OCI-LY1 (cell line): ENCODE measurements at regions not wholly inside any gene's neighbourhood (a gene's known extent, or its start where the extent isn't known, plus 50 kb on each side); places are given as distances from the start of the nearest gene placed in this dataset.

Experiments used
- H2AFZ ChIP-seq: fragments of 200-600 bp; sonication (generic), shearing (Covaris generic); 2 replicates; pipeline ENCODE4 v1.6.0; 2014; ENCODE audit warnings: antibody characterized with exemption, mild to moderate bottlenecking, low read length
- H3F3A ChIP-seq: fragments of 200-600 bp; sonication (generic), shearing (Covaris generic); 2 replicates; pipeline ENCODE4 v1.6.0; 2014; ENCODE audit warnings: mild to moderate bottlenecking, antibody characterized with exemption, low read length, moderate library complexity; ENCODE audit not compliant: insufficient read depth
- H3K27ac ChIP-seq: fragments of 200-600 bp; sonication (generic); 2 replicates; pipeline ENCODE4 v1.5.1; 2014; ENCODE audit warnings: low read length, mixed run types, mild to moderate bottlenecking, low read depth; ENCODE audit not compliant: poor library complexity, severe bottlenecking
- H3K27me3 ChIP-seq: fragments of 200-600 bp; sonication (generic); 2 replicates; pipeline ENCODE4 v1.6.0; 2014; ENCODE audit warnings: antibody characterized with exemption, mild to moderate bottlenecking, low read length, moderate library complexity; ENCODE audit not compliant: insufficient read depth
- H3K36me3 ChIP-seq: fragments of 200-600 bp; sonication (generic); 2 replicates; pipeline ENCODE4 v1.6.1; 2014; ENCODE audit warnings: mild to moderate bottlenecking, antibody characterized with exemption, low read length, moderate library complexity, mixed read lengths; ENCODE audit not compliant: insufficient read depth
- H3K4me1 ChIP-seq: fragments of 200-600 bp; sonication (generic); 2 replicates; pipeline ENCODE4 v1.5.1; 2014; ENCODE audit warnings: mild to moderate bottlenecking, low read length, moderate library complexity; ENCODE audit not compliant: insufficient read depth, severe bottlenecking
- H3K4me2 ChIP-seq: fragments of 200-600 bp; sonication (generic), shearing (Covaris generic); 2 replicates; pipeline ENCODE4 v1.6.1; 2014; ENCODE audit warnings: low read length
- H3K4me3 ChIP-seq: fragments of 200-600 bp; sonication (generic); 2 replicates; pipeline ENCODE4 v1.5.1; 2014; ENCODE audit warnings: low read length, low read depth, mild to moderate bottlenecking, mixed read lengths; ENCODE audit not compliant: poor library complexity, severe bottlenecking
- H3K79me2 ChIP-seq: fragments of 200-600 bp; shearing (Covaris generic); 2 replicates; pipeline ENCODE4 v1.6.1; 2016; ENCODE audit warnings: mixed run types, low read length, mixed read lengths; ENCODE audit not compliant: insufficient read depth
- H3K9ac ChIP-seq: fragments of 200-600 bp; sonication (generic), shearing (Covaris generic); 2 replicates; pipeline ENCODE4 v1.6.1; 2014; ENCODE audit warnings: mild to moderate bottlenecking, low read length, mixed read lengths
- H3K9me2 ChIP-seq: fragments of 200-600 bp; sonication (generic), shearing (Covaris generic); 2 replicates; pipeline ENCODE4 v1.6.1; 2014; ENCODE audit warnings: low read depth, mild to moderate bottlenecking, low read length, mixed read lengths
- H3K9me3 ChIP-seq: fragments of 200-600 bp; shearing (Covaris generic); 2 replicates; pipeline ENCODE4 v1.6.1; 2014; ENCODE audit warnings: low read length, mixed read lengths
- H4K20me1 ChIP-seq: fragments of 200-600 bp; sonication (generic), shearing (Covaris generic); 2 replicates; pipeline ENCODE4 v1.6.0; 2016; ENCODE audit warnings: mild to moderate bottlenecking, low read length; ENCODE audit not compliant: insufficient read depth
- CTCF ChIP-seq: fragments of 200-600 bp; sonication (generic), shearing (Covaris generic); IDR thresholded peaks from 2 replicates; pipeline ENCODE4 v1.5.1; 2017; ENCODE audit warnings: mild to moderate bottlenecking, antibody characterized with exemption, low read length, moderate library complexity, mixed read lengths
- EZH2 ChIP-seq: fragments of 200-600 bp; sonication (generic), shearing (Covaris generic); IDR thresholded peaks from 2 replicates; pipeline ENCODE4 v1.8.0; 2017; ENCODE audit warnings: borderline replicate concordance, mixed run types, mild to moderate bottlenecking, antibody characterized with exemption, low read length, moderate library complexity, mixed read lengths

- no peaks in the 10 kb centered on the region for H4K20me1 ChIP-seq
- no peaks in the 10 kb centered on the region for H3K4me1 ChIP-seq
- no peak overlapping the region for H3K27ac ChIP-seq
- H3K9ac ChIP-seq, result no peak overlapping the region
- no peak for TF ChIP-seq EZH2
- no peak for TF ChIP-seq CTCF
- H3K36me3 ChIP-seq, result no peaks in the 10 kb centered on the region
- no peaks in the 10 kb centered on the region for H3K27me3 ChIP-seq
- H3K9me3 ChIP-seq, result no peaks in the 10 kb centered on the region
- H3F3A ChIP-seq, result no peaks in the 10 kb centered on the region
- no peaks in the 10 kb centered on the region for H3K79me2 ChIP-seq
- H3K9me2 ChIP-seq, result no peaks in the 10 kb centered on the region
- no peak overlapping the region for H3K4me3 ChIP-seq
- H2AFZ ChIP-seq, result no peak overlapping the region
- H3K4me2 ChIP-seq, result no peak overlapping the region
Observed at GRCh38 chr20:17100506-17100905, 126.3 kb upstream of the PCSK2 start.

GRCh38 chr20:17107127-17107526 lies 119.7 kb upstream of the PCSK2 start:
- H3K9ac ChIP-seq, result no peak overlapping the region
- no peaks in the 10 kb centered on the region for H3K36me3 ChIP-seq
- H2AFZ ChIP-seq, result no peak overlapping the region
- no peaks in the 10 kb centered on the region for H4K20me1 ChIP-seq
- H3K27ac ChIP-seq, result no peak overlapping the region
- H3K27me3 ChIP-seq, result no peaks in the 10 kb centered on the region
- no peaks in the 10 kb centered on the region for H3K9me3 ChIP-seq
- no peaks in the 10 kb centered on the region for H3K4me1 ChIP-seq
- no peaks in the 10 kb centered on the region for H3K9me2 ChIP-seq
- no peak overlapping the region for H3K4me3 ChIP-seq
- no peaks in the 10 kb centered on the region for H3F3A ChIP-seq
- no peak for TF ChIP-seq EZH2
- no peak for TF ChIP-seq CTCF
- H3K79me2 ChIP-seq, result no peaks in the 10 kb centered on the region
- H3K4me2 ChIP-seq, result no peak overlapping the region

- Histone ChIP-seq H3K27ac (no peak overlapping the region), H2AFZ (no peak overlapping the region), H3K9me2 (no peaks in the 10 kb centered on the region), H3K9ac (no peak overlapping the region), H3K9me3 (no peaks in the 10 kb centered on the region), H3K4me1 (no peaks in the 10 kb centered on the region), H3K27me3 (no peaks in the 10 kb centered on the region), H4K20me1 (no peaks in the 10 kb centered on the region), H3K36me3 (no peaks in the 10 kb centered on the region), H3K4me3 (no peak overlapping the region), H3F3A (no peaks in the 10 kb centered on the region), H3K79me2 (no peaks in the 10 kb centered on the region), H3K4me2 (no peak overlapping the region)
- TF ChIP-seq EZH2 (no peak), CTCF (no peak)
Observed at GRCh38 chr20:17108896-17109295, 117.9 kb upstream of the PCSK2 start.
